Smooth muscle cell (in vitro differentiated cells): ENCODE measurements at regions not wholly inside any gene's neighbourhood (a gene's known extent, or its start where the extent isn't known, plus 50 kb on each side); places are given as distances from the start of the nearest gene placed in this dataset.

Experiments
- DNase-seq: peaks from one replicate; lab custom pipeline; 2025; ENCODE audit not compliant: unreplicated experiment; lab: John Stamatoyannopoulos, UW
- H2AFZ ChIP-seq: fragments of 200-600 bp; sonication (generic); 2 replicates; pipeline ENCODE4 v1.6.0; 2016; ENCODE audit warnings: antibody characterized with exemption, low read depth, mild to moderate bottlenecking
- H3F3A ChIP-seq: fragments of 200-600 bp; sonication (generic); 2 replicates; pipeline ENCODE4 v1.6.0; 2017; ENCODE audit warnings: antibody characterized with exemption, low read depth
- H3K27ac ChIP-seq: fragments of 200-600 bp; sonication (generic); 2 replicates; pipeline ENCODE4 v1.5.1; 2016; ENCODE audit warnings: low read depth, mild to moderate bottlenecking
- H3K27me3 ChIP-seq: fragments of 200-600 bp; sonication (generic); 2 replicates; pipeline ENCODE4 v1.6.1; 2016; ENCODE audit warnings: low read depth, mild to moderate bottlenecking
- H3K36me3 ChIP-seq: fragments of 200-600 bp; sonication (generic); 2 replicates; pipeline ENCODE4 v1.5.1; 2016; ENCODE audit warnings: low read depth
- H3K4me1 ChIP-seq: fragments of 200-600 bp; sonication (generic); 2 replicates; pipeline ENCODE4 v1.5.1; 2016; ENCODE audit warnings: low read depth
- H3K4me2 ChIP-seq: fragments of 200-600 bp; sonication (generic); 2 replicates; pipeline ENCODE4 v1.6.0; 2016; ENCODE audit warnings: mild to moderate bottlenecking
- H3K4me3 ChIP-seq: fragments of 200-600 bp; sonication (generic); 2 replicates; pipeline ENCODE4 v1.5.1; 2016; ENCODE audit warnings: mild to moderate bottlenecking
- H3K79me2 ChIP-seq: fragments of 200-600 bp; sonication (generic); 2 replicates; pipeline ENCODE4 v1.6.0; 2016; ENCODE audit warnings: low read depth, mild to moderate bottlenecking
- H3K9ac ChIP-seq: fragments of 200-600 bp; sonication (generic); 2 replicates; pipeline ENCODE4 v1.6.0; 2016; ENCODE audit warnings: low read depth
- H3K9me3 ChIP-seq: fragments of 200-600 bp; sonication (generic); replicated peaks from 2 replicates; pipeline ENCODE4 v1.5.1; 2016; ENCODE audit warnings: low read depth
- H4K20me1 ChIP-seq: fragments of 200-600 bp; sonication (generic); 2 replicates; pipeline ENCODE4 v1.6.0; 2016; ENCODE audit warnings: low read depth
- WGBS: methylation state at CpG from one replicate; pipeline ENCODE4 v1.1.7; 2016; ENCODE audit warnings: low lambda C conversion rate; 5-methylcytosine and 5-hydroxymethylcytosine counted together
- TF ChIP-seq, protein P1 (sequence below): fragments of 200-600 bp; sonication (generic); IDR thresholded peaks from 2 replicates; pipeline ENCODE4 v1.5.1; 2017; ENCODE audit warnings: borderline replicate concordance, mild to moderate bottlenecking, antibody characterized with exemption; ENCODE audit not compliant: insufficient read depth, poor library complexity, severe bottlenecking

DNA sequence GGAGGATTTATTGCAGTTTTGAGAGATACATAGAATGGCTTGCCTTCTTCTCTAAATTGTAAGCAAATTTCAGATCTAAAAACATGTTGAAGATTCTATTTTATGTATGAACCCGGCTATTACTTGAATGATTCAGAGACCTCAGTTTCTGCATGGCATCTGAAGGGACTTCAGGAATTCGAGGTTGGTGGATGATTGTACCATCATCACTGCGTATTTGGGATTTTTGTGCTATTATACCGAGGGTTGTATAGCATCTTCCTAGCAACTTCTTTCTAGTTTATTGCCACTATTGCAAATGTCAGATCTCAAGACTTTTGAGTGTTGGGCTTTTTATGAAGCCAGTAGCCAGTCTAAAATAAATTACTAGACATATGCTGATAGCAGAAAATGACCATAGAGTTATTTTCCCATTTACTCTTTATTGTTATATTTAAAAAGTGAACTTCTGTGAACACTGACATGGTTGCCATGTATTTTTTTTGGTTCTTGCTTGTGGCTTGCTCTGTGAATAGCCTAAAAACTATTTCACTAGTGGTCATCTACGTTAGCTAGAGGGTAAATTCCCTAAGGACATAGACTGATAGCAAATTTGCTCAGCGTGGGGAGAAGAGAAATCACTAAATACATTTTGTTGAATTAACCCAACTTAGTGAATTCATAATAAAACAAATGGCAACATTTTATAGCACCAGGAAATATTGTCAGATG is 70.6 kb upstream of the KLF12 start:
- TF ChIP-seq, protein P1, sequence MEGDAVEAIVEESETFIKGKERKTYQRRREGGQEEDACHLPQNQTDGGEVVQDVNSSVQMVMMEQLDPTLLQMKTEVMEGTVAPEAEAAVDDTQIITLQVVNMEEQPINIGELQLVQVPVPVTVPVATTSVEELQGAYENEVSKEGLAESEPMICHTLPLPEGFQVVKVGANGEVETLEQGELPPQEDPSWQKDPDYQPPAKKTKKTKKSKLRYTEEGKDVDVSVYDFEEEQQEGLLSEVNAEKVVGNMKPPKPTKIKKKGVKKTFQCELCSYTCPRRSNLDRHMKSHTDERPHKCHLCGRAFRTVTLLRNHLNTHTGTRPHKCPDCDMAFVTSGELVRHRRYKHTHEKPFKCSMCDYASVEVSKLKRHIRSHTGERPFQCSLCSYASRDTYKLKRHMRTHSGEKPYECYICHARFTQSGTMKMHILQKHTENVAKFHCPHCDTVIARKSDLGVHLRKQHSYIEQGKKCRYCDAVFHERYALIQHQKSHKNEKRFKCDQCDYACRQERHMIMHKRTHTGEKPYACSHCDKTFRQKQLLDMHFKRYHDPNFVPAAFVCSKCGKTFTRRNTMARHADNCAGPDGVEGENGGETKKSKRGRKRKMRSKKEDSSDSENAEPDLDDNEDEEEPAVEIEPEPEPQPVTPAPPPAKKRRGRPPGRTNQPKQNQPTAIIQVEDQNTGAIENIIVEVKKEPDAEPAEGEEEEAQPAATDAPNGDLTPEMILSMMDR: no peak
- peaks cover 6% of the 10 kb centered on the region for H3K4me1 ChIP-seq
- H3K27ac ChIP-seq: peak overlapping the region; percentile 42
- H3F3A ChIP-seq: no peaks in the 10 kb centered on the region
- no peaks in the 10 kb centered on the region for H3K79me2 ChIP-seq
- H3K27me3 ChIP-seq: no peaks in the 10 kb centered on the region
- H2AFZ ChIP-seq: no peak overlapping the region
- no peaks in the 10 kb centered on the region for H3K9me3 ChIP-seq
- no peaks in the 10 kb centered on the region for H3K36me3 ChIP-seq
- H4K20me1 ChIP-seq: no peaks in the 10 kb centered on the region
- WGBS: 83% methylated on average over 6 of the region's 6 CpGs
- no peak overlapping the region for H3K4me3 ChIP-seq
- no peak for DNase-seq
- H3K4me2 ChIP-seq: no peak overlapping the region
- no peak overlapping the region for H3K9ac ChIP-seq

DNA sequence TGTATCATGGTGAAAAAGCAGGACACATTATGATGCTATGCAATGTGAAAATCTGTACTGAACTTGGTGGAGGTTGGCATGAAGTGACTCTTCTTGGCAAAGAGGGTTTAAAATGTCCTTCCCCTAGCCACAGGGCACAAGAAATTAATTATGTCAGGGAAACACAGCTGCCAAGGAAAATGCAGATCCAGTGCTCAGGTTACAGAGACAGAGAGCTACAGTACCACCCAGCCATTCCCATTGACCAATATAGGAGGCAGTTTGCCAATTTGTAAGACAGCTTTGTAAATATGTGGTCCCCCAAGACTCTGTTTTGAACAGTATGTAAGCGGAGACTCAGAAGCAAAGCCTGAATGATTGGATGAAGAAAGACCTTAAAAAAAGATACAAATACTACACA is 69.4 kb upstream of the KLF12 start:
- TF ChIP-seq, protein P1: no peak
- Histone ChIP-seq H3K27ac (no peak overlapping the region), H3K4me1 (peaks cover 6% of the 10 kb centered on the region), H2AFZ (no peak overlapping the region), H4K20me1 (no peaks in the 10 kb centered on the region), H3K4me3 (no peak overlapping the region), H3K9me3 (no peaks in the 10 kb centered on the region), H3K36me3 (no peaks in the 10 kb centered on the region), H3F3A (no peaks in the 10 kb centered on the region), H3K9ac (no peak overlapping the region), H3K79me2 (no peaks in the 10 kb centered on the region), H3K27me3 (no peaks in the 10 kb centered on the region), H3K4me2 (no peak overlapping the region)
- 95% methylated on average over 1 of the region's 1 CpG for WGBS
- no peak for DNase-seq

DNA sequence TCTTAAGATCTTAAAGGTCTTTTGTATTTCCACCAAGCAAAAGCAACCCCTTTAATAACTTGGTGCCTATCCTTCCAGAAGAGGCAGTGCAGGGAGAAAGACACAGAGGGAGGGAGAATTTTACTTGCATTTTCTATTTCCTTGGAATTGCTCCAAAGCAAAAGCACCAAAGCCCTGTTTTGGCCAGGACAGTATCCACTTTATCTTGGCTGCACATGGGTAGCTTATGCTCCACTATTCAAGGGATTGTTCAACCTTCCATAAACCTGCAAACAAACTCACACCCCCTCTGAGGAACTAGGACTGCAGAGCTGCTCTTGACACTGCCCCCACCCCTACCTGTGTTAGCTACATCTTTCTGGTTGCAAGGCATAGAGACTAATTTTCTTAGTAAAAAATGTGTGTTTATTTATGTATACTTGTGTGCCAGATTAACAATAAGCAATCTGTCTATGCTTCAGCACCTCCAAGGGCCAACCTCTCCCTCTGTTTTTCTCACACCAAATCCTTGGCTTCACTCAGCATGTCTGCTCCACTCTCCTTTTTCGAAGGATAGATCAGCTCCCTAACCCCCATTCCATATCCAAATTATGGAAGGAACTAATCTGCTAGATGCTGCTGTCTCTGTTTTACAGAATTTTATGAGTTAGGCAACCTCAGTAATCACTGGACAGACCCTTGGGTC is 68.1 kb upstream of the KLF12 start:
- DNase-seq: no peak
- H3K4me2 ChIP-seq: no peak overlapping the region
- H3K4me1 ChIP-seq: peaks cover 6% of the 10 kb centered on the region
- TF ChIP-seq, protein P1: no peak
- H3K4me3 ChIP-seq: no peak overlapping the region
- H3K9me3 ChIP-seq: no peaks in the 10 kb centered on the region
- 90% methylated on average over 1 of the region's 1 CpG for WGBS
- H3K27me3 ChIP-seq: no peaks in the 10 kb centered on the region
- no peaks in the 10 kb centered on the region for H3F3A ChIP-seq
- H2AFZ ChIP-seq: no peak overlapping the region
- H3K27ac ChIP-seq: no peak overlapping the region
- H3K79me2 ChIP-seq: no peaks in the 10 kb centered on the region
- no peak overlapping the region for H3K9ac ChIP-seq
- H4K20me1 ChIP-seq: no peaks in the 10 kb centered on the region
- no peaks in the 10 kb centered on the region for H3K36me3 ChIP-seq
